Body of pancreas (tissue), 4 donors: ENCODE measurements at regions not wholly inside any gene's neighbourhood (a gene's known extent, or its start where the extent isn't known, plus 50 kb on each side); places are given as distances from the start of the nearest gene placed in this dataset.
A peak's percentile ranks its signal among the peaks of the same experiment; 100 is the strongest.

ENCODE experiments used
- ATAC-seq: fragments of 150-250 bp; one replicate; pipeline ENCODE4 v1.9.1; 2016
- DNase-seq, 4 donors: peaks; one replicate each; pipeline ENCODE4 v3.0.0-alpha.2; 2019
- H3K27ac ChIP-seq, 4 donors: fragments of 200-600 bp; sonication (generic); 1 replicate in 3 of 4; 2 replicates in 1 of 4; pipeline versions ENCODE4 v1.5.1 to v1.6.1; 2016 to 2019; ENCODE audit warnings: mild to moderate bottlenecking in 1 of 4, mixed read lengths in 1 of 4, moderate library complexity in 1 of 4
- H3K27me3 ChIP-seq, 2 donors: fragments of 200-600 bp; sonication (generic); one replicate each; pipeline ENCODE4 v1.6.0; 2016; ENCODE audit warnings: mild to moderate bottlenecking in 1 of 2
- H3K36me3 ChIP-seq, 2 donors: fragments of 200-600 bp; sonication (generic); replicated peaks in 1 of 2; 2 replicates each; pipeline ENCODE4 v1.5.1; 2016; ENCODE audit warnings: low read depth in 2 of 2; ENCODE audit not compliant: insufficient read depth in 1 of 2
- H3K4me1 ChIP-seq: fragments of 200-600 bp; sonication (generic); one replicate; pipeline ENCODE4 v1.6.0; 2016
- H3K4me3 ChIP-seq, 2 donors: fragments of 200-600 bp; sonication (generic); 1 replicate in 1 of 2; 2 replicates in 1 of 2; pipeline ENCODE4 v1.5.1; 2016 to 2019
- H3K9me3 ChIP-seq, 3 donors: fragments of 200-600 bp; sonication (generic); 1 replicate in 2 of 3; 2 replicates in 1 of 3; pipeline ENCODE4 v1.5.1; 2016
- POLR2A ChIP-seq, 3 donors: fragments of 450-650 bp; IDR thresholded peaks; one replicate each; pipeline ENCODE4 v1.6.1; 2016; ENCODE audit warnings: antibody characterized with exemption in 3 of 3, mild to moderate bottlenecking in 2 of 3
- WGBS, 2 donors: methylation state at CpG; one replicate each; pipeline ENCODE4 v1.1.5; 2017; 5-methylcytosine and 5-hydroxymethylcytosine counted together
- intact Hi-C: fragments of 100-400 bp; cut with DNase I; formaldehyde crosslinking; loops from one replicate; pipeline ENCODE4 v1.15.1; 2023
- TF ChIP-seq, protein P1 (sequence below), 7 experiments: fragments of 450-650 bp in 4 of 7; fragments of 200-600 bp in 3 of 7; sonication (generic) in 3 of 7; IDR thresholded peaks; one replicate each; pipeline ENCODE4 v1.5.1; 2016 to 2019; ENCODE audit warnings: antibody characterized with exemption in 7 of 7

DNA sequence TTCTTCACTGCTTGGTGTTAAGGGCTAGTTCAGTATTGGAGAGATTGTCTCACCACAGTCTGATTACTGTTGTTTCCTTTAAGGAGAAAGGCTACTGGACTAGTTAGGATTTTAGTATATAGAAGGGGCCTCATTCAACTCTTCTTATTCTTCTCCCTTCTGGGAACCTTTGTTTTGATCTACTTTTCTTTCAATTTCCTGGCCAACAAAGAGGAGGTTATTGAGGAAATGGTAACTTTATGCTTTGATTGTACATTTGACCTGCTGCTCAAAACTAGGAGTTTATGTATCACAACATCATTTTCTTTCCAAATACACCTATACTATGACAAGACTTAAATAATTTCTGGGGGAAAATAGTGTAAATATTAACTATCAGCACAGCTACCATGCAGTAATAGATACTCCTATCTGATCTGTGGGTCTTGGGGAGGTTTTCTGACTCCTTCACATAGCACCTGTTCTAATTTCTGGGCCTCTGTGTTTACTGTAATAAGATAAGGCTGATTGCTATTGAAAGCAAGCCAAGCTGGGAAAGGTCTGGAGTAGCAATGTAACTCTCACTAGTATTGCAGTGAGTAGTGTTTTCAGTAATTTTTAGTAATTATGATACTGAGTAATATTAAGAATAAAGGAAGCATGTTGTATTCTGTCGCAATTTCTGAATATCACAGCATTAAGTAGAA, 395.3 kb downstream of the NUP35 start:
- DNase-seq = peak in 2 of 4 donors; percentile 26 to 32
- 47 to 71% methylated on average over 1 of the region's 1 CpG for WGBS, 2 donors
- intact Hi-C loops = no loop called here
- TF ChIP-seq POLR2A (IDR thresholded peaks at IDR 0.05) = no peak
- TF ChIP-seq, protein P1, sequence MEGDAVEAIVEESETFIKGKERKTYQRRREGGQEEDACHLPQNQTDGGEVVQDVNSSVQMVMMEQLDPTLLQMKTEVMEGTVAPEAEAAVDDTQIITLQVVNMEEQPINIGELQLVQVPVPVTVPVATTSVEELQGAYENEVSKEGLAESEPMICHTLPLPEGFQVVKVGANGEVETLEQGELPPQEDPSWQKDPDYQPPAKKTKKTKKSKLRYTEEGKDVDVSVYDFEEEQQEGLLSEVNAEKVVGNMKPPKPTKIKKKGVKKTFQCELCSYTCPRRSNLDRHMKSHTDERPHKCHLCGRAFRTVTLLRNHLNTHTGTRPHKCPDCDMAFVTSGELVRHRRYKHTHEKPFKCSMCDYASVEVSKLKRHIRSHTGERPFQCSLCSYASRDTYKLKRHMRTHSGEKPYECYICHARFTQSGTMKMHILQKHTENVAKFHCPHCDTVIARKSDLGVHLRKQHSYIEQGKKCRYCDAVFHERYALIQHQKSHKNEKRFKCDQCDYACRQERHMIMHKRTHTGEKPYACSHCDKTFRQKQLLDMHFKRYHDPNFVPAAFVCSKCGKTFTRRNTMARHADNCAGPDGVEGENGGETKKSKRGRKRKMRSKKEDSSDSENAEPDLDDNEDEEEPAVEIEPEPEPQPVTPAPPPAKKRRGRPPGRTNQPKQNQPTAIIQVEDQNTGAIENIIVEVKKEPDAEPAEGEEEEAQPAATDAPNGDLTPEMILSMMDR (IDR thresholded peaks at IDR 0.05) = no peak
- no peaks in the 10 kb centered on the region for H3K36me3 ChIP-seq
- peak overlapping the region in 1 of 4 donors; percentile 45 for H3K27ac ChIP-seq
- ATAC-seq = peak; percentile 82
- H3K4me3 ChIP-seq = no peak overlapping the region
- H3K4me1 ChIP-seq = peaks cover 28% of the 10 kb centered on the region
- no peaks in the 10 kb centered on the region for H3K9me3 ChIP-seq
- H3K27me3 ChIP-seq = no peaks in the 10 kb centered on the region

DNA sequence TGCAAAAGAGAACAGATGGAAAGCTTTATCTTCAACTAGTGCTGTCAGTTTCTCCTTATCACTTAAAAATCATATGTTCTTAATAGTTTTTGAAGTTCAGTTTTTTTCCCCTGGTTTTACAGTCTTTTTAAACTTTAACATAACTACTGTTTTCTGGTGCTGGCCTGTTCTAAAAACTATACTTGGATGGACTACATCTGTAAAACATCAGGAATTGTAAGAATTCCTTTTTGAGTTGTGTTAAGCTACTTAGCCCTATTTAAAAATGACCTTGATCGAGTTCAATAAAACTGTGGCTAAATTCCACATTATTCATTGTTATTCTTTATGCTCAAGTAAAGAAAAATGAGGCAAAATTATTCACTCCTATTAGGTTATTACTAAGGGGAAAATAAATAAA, 397.7 kb downstream of the NUP35 start:
- intact Hi-C loops = no loop called here
- WGBS, 2 donors = 59 to 66% methylated on average over 1 of the region's 1 CpG

DNA sequence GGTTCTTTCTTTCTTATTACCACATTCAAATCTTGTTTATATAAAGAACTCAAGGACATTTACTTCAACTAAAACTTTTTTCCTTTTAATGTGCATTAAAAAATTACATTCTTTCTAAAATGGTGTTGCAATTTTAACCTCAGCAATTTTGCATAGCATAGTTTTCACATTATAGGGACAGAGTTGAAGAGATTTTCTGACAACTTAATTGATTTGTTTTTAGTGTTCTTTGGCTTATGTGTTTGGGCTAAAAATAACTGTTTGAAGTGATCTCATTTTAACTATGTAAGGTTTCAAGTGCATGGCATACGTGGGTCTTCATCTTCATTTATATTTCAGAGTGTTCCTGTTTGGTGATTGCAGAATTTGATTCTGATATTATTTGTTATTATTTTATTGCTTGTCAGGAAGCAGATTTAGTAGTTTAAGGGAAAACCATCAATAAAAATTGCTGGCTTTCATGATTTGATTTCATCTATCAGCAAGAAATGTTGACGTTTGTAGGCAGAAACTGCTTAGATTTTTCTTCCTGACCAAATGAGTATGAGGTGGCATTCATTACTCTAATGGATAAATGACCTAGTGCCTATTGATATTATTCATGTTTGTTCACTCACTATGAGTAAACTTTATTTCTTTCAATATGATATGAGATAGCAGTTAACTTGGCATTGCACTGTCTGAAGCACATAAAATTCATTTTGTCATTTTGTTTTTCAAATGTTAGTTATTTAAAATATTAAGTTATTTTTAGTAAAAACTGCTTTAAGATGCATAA, 398.4 kb downstream of the NUP35 start:
- peaks cover 28% of the 10 kb centered on the region for H3K4me1 ChIP-seq
- no peak for ATAC-seq
- no peak overlapping the region for H3K4me3 ChIP-seq
- no peak overlapping the region for H3K27ac ChIP-seq
- intact Hi-C loops = no loop called here
- no peak for TF ChIP-seq POLR2A (IDR thresholded peaks at IDR 0.05)
- TF ChIP-seq, protein P1 (IDR thresholded peaks at IDR 0.05) = no peak
- H3K9me3 ChIP-seq = no peaks in the 10 kb centered on the region
- 11 to 15% methylated on average over 2 of the region's 2 CpGs for WGBS, 2 donors
- DNase-seq = no peak
- no peaks in the 10 kb centered on the region for H3K27me3 ChIP-seq
- H3K36me3 ChIP-seq = no peaks in the 10 kb centered on the region

More for the DNA sequence above, 397.7 kb downstream of the NUP35 start:
- Histone ChIP-seq H3K27ac (no peak overlapping the region), H3K4me3 (no peak overlapping the region), H3K27me3 (no peaks in the 10 kb centered on the region), H3K9me3 (no peaks in the 10 kb centered on the region), H3K4me1 (peaks cover 28% of the 10 kb centered on the region), H3K36me3 (no peaks in the 10 kb centered on the region)
- no peak for ATAC-seq
- no peak for TF ChIP-seq POLR2A (IDR thresholded peaks at IDR 0.05)
- no peak for DNase-seq

DNA sequence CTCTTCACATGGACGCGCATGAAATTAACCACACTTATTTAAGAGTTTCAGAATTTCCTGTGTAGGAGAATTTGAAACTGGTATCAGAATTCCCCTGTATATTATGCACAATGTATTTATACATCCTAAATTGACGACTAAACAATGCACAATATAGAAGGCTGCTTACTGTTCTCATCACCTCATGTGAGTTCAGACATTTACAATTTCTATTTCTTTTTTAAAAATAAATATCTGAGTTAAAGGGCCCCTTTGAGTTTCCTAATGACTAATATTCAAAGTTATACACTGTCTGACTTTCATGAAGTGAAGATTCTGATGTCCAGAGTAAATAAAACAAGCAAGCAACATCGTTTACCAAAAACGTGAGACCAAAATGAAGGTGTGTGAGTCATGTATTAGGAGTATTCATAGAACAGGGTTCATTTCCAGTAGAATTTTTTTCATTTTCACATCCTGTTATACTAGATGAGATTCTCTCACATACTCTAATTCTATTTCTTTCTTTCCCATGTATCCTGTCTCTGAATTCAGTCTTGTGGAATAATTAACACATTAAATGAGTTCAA, 406.2 kb downstream of the NUP35 start:
- DNase-seq (no peak), ATAC-seq (no peak)
- no peak overlapping the region for H3K4me3 ChIP-seq
- H3K4me1 ChIP-seq = no peaks in the 10 kb centered on the region
- H3K9me3 ChIP-seq = no peaks in the 10 kb centered on the region
- no peaks in the 10 kb centered on the region for H3K36me3 ChIP-seq
- TF ChIP-seq, protein P1 (IDR thresholded peaks at IDR 0.05) = no peak
- no peak for TF ChIP-seq POLR2A (IDR thresholded peaks at IDR 0.05)
- no peaks in the 10 kb centered on the region for H3K27me3 ChIP-seq
- H3K27ac ChIP-seq = no peak overlapping the region
- intact Hi-C loops = no loop called here
- 61 to 66% methylated on average over 5 of the region's 5 CpGs for WGBS, 2 donors

DNA sequence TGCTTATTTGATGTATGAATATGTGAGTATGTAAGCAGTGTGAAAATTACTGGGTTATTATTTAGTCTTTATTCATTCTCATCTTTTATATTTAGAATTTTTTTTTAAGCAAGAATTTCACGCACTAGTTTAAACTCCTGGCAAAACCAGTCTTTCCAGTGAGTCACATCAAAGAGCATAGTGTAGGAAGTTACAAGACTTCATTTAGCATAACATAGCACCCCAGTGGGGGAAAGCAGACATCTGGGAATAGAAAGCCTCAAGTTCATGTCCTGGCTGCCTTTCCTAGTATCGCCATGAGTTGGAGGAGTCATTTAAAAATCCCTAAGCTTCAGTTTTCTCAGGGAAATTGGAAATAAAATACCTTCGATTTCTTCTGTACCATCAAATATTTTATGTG, 408.3 kb downstream of the NUP35 start:
- Histone ChIP-seq H3K4me3 (no peak overlapping the region), H3K27ac (no peak overlapping the region), H3K27me3 (no peaks in the 10 kb centered on the region), H3K4me1 (no peaks in the 10 kb centered on the region), H3K36me3 (no peaks in the 10 kb centered on the region), H3K9me3 (no peaks in the 10 kb centered on the region)
- ATAC-seq (no peak), DNase-seq (no peak)
- intact Hi-C loops = no loop called here
- TF ChIP-seq, protein P1 (IDR thresholded peaks at IDR 0.05) = no peak
- no peak for TF ChIP-seq POLR2A (IDR thresholded peaks at IDR 0.05)
- WGBS, 2 donors = 37 to 39% methylated on average over 3 of the region's 3 CpGs
